NCI-H82 (cell line): ENCODE measurements at regions not wholly inside any gene's neighbourhood (a gene's known extent, or its start where the extent isn't known, plus 50 kb on each side); places are given as distances from the start of the nearest gene placed in this dataset.
A peak's percentile ranks its signal among the peaks of the same experiment; 100 is the strongest.

ENCODE experiments used
- DNase-seq: peaks from one replicate; lab custom pipeline; 2025; lab: John Stamatoyannopoulos, UW

DNA sequence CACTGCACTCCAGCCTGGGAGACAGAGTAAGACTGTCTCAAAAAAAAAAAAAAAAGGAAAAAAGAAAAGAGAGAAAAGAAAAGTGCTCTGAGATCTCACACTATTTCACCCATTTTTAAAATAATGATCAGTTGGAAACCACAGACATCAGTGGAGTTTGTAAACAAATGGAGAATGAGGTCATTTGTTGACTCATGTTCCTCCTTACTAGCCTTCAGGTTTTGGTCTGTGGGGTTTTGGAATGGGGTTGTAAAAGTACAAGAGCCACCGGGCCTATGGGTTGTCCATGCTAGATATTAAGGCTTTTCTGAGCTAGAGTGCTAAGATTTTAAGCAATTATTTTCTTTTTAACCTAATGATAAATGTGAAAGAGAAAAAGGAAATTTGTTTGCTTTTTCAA is 104.4 kb upstream of the PRL start:
- DNase-seq, result no peak

GRCh38 chr6:22401932-22402331 is 105.1 kb upstream of the PRL start:
- no peak for DNase-seq

DNA sequence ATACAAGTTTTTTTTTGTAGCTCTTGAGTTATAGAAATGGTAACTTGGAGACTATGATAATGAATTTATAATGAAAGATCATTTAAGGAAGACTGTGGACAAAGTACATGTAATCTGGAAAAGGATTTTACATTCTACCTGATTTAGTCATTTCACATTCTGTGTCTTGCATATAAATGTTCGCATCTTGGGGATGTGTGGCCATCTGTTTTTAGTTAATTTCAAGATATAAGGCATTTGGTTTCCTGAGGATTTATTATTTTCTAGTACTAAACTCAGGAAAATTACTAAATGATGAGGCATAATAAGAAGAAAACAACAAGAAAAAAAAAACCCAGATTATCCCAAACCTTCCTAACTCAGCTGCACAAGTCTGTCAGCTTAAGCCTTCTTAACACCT is 112.7 kb upstream of the PRL start:
- no peak for DNase-seq

GRCh38 chr6:22411376-22412105 is 114.7 kb upstream of the PRL start:
- DNase-seq, result no peak

GRCh38 chr6:22412994-22413393 is 116.2 kb upstream of the PRL start:
- DNase-seq, result no peak

- DNase-seq, result no peak
Observed at GRCh38 chr6:22413681-22414311, 117.0 kb upstream of the PRL start.

DNA sequence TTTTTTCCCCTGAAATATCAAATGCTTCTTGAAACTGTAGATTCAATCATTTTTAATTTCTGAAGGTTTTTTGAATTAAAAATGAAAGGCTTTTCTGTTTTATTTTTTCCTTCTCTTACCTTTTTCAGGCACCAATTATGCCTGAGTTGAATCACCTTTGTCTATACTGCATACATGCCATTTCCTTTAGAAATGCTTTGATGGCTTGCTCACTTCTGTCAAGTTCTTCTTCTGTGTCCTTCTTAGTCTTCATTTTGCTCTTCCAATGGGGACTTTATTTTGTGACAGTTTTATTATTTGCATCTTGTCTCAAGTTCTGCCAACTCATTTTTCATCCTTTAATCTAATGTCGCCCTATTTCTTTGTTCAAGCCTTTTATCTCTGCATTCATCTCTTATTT is 121.9 kb upstream of the PRL start:
- no peak for DNase-seq

- no peak for DNase-seq
Observed at GRCh38 chr6:22421198-22421597, 124.4 kb upstream of the PRL start.

DNA sequence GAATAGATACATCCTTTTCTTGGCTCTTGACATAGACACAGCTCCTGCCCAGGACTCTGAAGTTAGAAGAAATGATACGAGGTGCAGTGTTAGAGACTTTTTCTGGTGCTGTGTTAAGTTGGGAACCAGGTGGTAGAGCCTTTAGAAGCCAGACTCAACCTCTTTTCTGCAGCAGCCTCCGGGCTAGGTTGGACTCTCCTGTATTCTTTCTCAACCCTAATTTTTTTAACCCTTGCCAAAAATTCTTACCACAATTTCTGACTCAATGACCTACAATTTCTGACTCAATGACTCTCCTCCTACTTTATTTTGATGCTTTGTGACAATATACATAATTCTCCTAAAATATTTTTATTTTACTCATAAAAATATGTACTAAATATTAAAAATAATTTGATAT is 127.4 kb upstream of the PRL start:
- no peak for DNase-seq

GRCh38 chr6:22432060-22432459 is 135.2 kb upstream of the PRL start:
- no peak for DNase-seq

DNA sequence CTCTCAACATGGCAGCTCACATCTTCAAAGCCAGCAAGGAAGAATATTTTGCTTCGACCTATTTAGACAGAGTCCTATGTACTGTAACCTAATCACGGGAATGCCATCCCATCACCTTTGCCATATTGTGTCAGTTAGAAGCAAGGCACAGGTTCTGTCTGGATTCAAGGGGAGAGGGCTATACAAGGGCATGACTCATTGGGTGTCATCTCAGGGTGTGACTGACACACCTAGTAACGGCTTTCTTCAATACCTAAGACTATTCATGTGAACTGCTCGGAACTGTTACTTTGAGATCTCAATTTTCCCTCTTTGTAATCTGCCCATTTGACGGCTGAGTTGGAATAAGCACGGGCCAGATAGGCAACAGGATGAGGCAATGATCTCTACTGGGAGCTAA is 135.6 kb upstream of the HDGFL1 start:
- DNase-seq, result no peak

GRCh38 chr6:22435151-22435550 is 134.2 kb upstream of the HDGFL1 start:
- DNase-seq, result no peak

- no peak for DNase-seq
Observed at GRCh38 chr6:22436134-22436533, 133.2 kb upstream of the HDGFL1 start.

DNA sequence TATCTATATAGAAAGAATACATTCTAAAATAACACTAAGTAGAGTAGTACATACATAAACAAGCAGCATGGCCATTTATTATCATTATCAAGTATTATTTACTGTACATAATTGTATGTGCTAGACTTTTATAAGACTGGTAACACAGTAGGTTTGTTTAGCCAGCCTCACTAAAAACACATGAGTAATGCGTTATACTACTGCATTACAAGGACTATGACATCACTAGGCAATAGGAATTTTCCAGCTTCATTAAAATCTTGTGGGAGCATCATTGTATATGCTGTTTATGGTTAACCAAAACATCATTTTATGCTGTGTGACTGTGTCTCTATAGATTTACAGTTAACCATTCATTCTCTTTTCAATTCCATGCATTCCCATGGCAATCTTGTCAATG is 131.7 kb upstream of the HDGFL1 start:
- no peak for DNase-seq

GRCh38 chr6:22442826-22443225 is 126.5 kb upstream of the HDGFL1 start:
- DNase-seq, result no peak

DNA sequence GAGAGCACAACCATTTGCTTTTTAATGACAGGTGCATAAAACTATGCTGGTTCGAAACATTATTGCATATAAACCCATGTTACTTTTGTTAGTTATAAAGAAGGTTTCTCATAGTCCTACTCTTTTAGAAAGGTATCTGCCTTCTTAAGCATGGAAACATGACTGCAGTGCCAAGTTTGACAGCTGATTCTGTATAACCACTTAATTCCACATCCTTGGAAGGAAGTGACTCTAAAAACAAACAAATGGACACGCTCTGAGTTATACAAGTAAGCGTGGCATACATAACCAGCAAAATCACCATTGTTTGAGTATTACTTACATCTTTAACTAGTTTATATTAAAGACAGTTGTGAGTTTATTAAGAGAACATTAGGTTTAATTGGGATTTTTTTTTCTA is 125.0 kb upstream of the HDGFL1 start:
- DNase-seq, result no peak

DNA sequence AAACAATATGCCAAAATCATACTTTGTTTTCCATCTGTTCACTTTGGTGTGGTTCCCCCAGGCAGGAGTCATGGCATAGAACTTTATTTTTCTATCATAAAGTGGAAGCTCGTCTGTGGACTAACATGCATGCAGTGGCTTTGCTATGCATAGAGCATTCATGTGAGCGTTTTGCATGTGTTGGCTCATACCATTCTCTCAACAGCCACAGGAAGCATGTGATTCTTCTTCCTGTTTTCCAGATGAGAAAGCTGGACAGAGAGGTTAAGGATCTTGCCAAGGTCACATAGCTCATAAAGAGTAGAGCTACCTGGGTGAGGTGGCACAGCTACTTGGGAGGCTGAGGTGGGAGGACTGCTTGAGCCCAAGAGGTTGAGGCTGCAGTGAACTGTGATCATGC is 123.4 kb upstream of the HDGFL1 start:
- no peak for DNase-seq

DNA sequence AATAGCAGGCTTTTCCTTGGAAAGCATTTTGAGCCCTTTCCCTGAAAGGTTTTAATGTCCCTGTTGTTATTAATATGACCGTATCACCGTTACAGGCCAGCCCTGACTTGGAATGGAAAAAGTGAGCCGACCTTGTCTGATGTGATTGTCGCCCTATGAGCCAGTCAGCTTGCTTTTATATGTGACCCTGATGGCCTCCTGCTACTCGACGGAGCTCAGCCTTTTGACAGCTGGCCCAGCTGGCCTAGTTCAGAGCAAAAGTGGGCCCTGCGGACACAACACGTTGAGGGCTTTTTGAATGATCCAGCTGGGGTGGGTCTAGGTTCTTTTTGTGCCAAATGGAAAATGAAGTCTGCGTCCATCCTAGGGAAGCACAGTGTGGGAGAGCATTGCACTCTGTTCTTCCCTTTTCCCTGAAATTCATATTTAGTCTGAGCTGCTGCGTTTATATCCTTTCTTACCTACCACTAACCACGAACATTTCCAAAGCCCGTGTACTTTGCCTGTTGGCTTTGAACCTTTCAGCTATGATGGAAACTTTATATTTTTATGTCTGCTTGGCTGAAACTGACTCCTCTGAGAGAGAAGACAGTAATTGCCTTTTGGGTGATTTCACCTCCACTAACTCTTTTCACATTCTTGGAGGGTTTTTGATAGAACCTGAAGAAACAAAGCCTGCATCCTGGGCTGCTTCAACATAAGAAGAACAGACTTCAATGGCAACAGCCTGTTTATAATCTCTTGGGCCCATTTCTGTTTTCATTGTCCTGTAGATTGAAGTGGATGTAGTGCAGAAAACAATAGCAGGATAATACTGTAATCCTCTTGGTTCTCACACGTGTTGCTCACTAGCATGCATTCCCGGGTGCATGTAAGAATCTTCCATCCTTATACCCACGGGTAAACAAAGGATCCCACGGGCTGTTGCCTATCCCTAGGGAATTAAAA is 121.8 kb upstream of the HDGFL1 start:
- DNase-seq, result peak; percentile 80

DNA sequence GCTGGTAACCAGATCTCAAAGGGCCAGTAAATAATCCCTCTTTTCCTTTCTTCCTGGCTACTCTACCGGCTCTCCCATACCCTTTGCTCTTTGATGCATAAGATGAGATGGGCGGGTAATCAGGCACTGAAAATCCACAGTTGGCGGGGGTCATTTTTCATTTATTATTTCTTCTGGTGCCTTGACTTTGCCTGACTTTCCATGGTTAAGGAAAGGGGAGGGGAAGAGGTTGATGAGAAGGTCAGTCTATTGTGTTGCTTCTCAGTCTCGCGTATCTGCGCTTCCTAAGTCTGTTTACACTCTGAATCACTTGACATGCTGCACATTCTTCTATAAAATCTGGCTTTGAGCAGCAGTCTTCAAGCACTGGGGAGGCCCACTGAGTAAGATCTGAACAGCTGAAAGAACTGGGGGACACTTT is 121.1 kb upstream of the HDGFL1 start:
- DNase-seq, result peak; percentile 68

DNA sequence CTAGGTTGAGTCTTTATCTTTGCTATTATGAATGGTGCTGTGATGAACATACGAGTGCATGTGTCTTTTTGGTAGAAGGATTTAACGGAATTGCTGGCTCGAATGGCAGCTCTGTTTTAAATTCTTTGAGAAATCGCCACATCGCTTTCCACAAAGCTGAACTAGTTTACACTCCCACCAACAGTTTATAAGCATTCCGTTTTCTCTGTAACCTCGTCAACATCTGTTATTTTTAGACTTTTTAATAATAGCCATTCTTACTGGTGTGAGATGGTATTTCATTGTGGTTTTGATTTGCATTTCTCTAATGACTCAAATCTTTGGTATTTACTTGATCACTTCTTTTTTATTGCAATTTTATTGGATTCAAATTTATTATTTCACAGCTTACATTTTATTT is 117.4 kb upstream of the HDGFL1 start:
- DNase-seq, result no peak

- no peak for DNase-seq
Observed at GRCh38 chr6:22455378-22455777, 114.0 kb upstream of the HDGFL1 start.

DNA sequence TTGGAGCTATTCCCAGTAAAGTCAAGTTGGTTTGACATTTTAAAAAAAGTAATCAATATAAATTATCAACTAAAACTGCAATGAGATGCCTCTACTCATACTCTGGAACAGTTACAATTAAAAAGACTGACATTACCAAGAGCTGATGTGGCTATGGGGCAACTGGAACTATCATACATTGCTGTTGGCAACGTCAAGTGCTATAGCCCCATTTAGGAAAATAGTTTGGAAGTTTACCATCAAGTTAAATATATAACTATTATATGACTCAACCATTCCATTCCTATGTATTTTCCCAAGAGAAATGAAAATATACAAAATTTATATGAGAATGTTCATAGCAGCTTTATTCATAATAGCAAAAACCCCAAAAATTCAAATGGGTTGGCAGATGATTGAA is 111.4 kb upstream of the HDGFL1 start:
- no peak for DNase-seq
